A549 (cell line): ENCODE measurements at regions not wholly inside any gene's neighbourhood (a gene's known extent, or its start where the extent isn't known, plus 50 kb on each side); places are given as distances from the start of the nearest gene placed in this dataset.

Experiments used
- BHLHE40 ChIP-seq: IDR thresholded peaks from 2 replicates; pipeline ENCODE4 v1.6.1; 2012; ENCODE audit warnings: low read depth, low read length, inconsistent platforms
- CTCF ChIP-seq: fragments of >200 bp; sonication (Bioruptor Twin); formaldehyde crosslinking; IDR thresholded peaks from 3 replicates; pipeline ENCODE4 v1.5.1; 2016
- KDM1A ChIP-seq: fragments of 200-600 bp; sonication (generic); IDR thresholded peaks from 2 replicates; pipeline ENCODE4 v1.6.1; 2016; ENCODE audit warnings: low read depth, mild to moderate bottlenecking
- MAZ ChIP-seq: fragments of 150-350 bp; IDR thresholded peaks from 2 replicates; pipeline ENCODE4 v1.6.1; 2014; ENCODE audit warnings: antibody characterized with exemption, low read depth, low read length, borderline replicate concordance
- SMC3 ChIP-seq: fragments of >200 bp; sonication (Bioruptor Twin); formaldehyde crosslinking; IDR thresholded peaks from 3 replicates; pipeline ENCODE4 v1.6.1; 2018; ENCODE audit warnings: inconsistent platforms

GRCh38 chr9:105828596-105829213 is 134.4 kb downstream of the TMEM38B start:
- TF ChIP-seq CTCF (no peak), KDM1A (no peak), SMC3 (no peak), BHLHE40 (no peak), MAZ (no peak)
